ENCODE measurements at regions not wholly inside any gene's neighbourhood (a gene's known extent, or its start where the extent isn't known, plus 50 kb on each side); places are given as distances from the start of the nearest gene placed in this dataset.

GRCh38 chr21:43364261-43364510 is 62.7 kb downstream of the SIK1 start:
- no peaks in the 10 kb centered on the region for H3K9me3 ChIP-seq (ENCODE audit: insufficient read depth in 2 of 2, low read depth in 1 of 2, low read length in 1 of 2)

More at GRCh38 chr21:43364261-43364510, 62.7 kb downstream of the SIK1 start:
- H3K23ac ChIP-seq (ENCODE audit: insufficient read length): no peak overlapping the region
- H2BK12ac ChIP-seq (ENCODE audit: low read depth, low read length): no peak overlapping the region
- TF ChIP-seq CTBP2 (IDR thresholded peaks at IDR 0.05; ENCODE audit: borderline replicate concordance, insufficient read depth, insufficient read length, low read length) (no peak), RAD21 (IDR thresholded peaks at IDR 0.05 in 1 of 2, conservative IDR thresholded peaks at IDR 0.05 in 1 of 2; ENCODE audit: low read depth in 2 of 2, low read length in 2 of 2) (no peak), KDM5A (IDR thresholded peaks at IDR 0.05; ENCODE audit: low read length) (no peak), SIX5 (IDR thresholded peaks at IDR 0.05; ENCODE audit: low read depth, low read length) (no peak), JUN (IDR thresholded peaks at IDR 0.05; ENCODE audit: low read depth, low read length) (no peak), ZNF274 (IDR thresholded peaks at IDR 0.05; ENCODE audit: borderline replicate concordance, extremely low read depth, low read length) (no peak), BCL11A (IDR thresholded peaks at IDR 0.05; ENCODE audit: low read depth in 2 of 2, low read length in 2 of 2) (no peak)
- no peak overlapping the region for H2BK5ac ChIP-seq (ENCODE audit: low read depth, low read length)
- H2BK20ac ChIP-seq (ENCODE audit: low read length): no peak overlapping the region
- no peaks in the 10 kb centered on the region for H3K79me1 ChIP-seq (ENCODE audit: low read depth, low read length)
- no peak overlapping the region for H2AK5ac ChIP-seq (ENCODE audit: low read depth, low read length)
- H3K4ac ChIP-seq (replicated peaks; ENCODE audit: insufficient read length, low read depth, low read length): no peak overlapping the region
- H2AFZ ChIP-seq (ENCODE audit: low read length): no peak overlapping the region
- H4K5ac ChIP-seq (ENCODE audit: insufficient read length, low read depth, low read length): no peak overlapping the region
- FAIRE-seq (no peak), DNase-seq (ENCODE audit: low read depth in 1 of 2, low spot score in 2 of 2) (no peak)
- no peak overlapping the region for H2BK120ac ChIP-seq (replicated peaks; ENCODE audit: low read depth, low read length)
- H2BK15ac ChIP-seq (ENCODE audit: low read length): no peak overlapping the region
- 91% methylated on average over 6 of the region's 7 CpGs; no CpG with 5 or more reads in 1 of the 2 experiments for WGBS, 2 experiments (ENCODE audit: extremely low coverage in 1 of 2, insufficient coverage in 1 of 2, insufficient read length in 1 of 2, insufficient replicate concordance in 2 of 2, low coverage in 1 of 2, low lambda C conversion rate in 2 of 2, missing lambda C conversion rate in 1 of 2)
- H3K56ac ChIP-seq (replicated peaks; ENCODE audit: insufficient read length, low read depth, low read length): no peak overlapping the region
- peaks cover 3% of the 10 kb centered on the region; the same call in 1 of the 2 replicates for H3K23me2 ChIP-seq (ENCODE audit: low read depth, low read length)
- H4K20me1 ChIP-seq (replicated peaks in 1 of 2; ENCODE audit: control insufficient read depth in 1 of 2, insufficient read depth in 2 of 2, low read length in 2 of 2): peaks cover 0 to 3% of the 10 kb centered on the region in 2 experiments
- H3K18ac ChIP-seq (ENCODE audit: extremely low read depth, low read length): no peak overlapping the region
- no peaks in the 10 kb centered on the region for H3K79me2 ChIP-seq (ENCODE audit: control insufficient read depth in 1 of 2, insufficient read depth in 2 of 2, low read length in 2 of 2)
- H3K27ac ChIP-seq (ENCODE audit: low read depth, low read length): no peak overlapping the region
- H4K91ac ChIP-seq (replicated peaks; ENCODE audit: insufficient read length, low read length): no peak overlapping the region
- H3K9ac ChIP-seq (replicated peaks in 1 of 4; ENCODE audit: extremely low read depth in 1 of 4, low read depth in 3 of 4, low read length in 3 of 4): no peak overlapping the region
- H4K8ac ChIP-seq (ENCODE audit: extremely low read depth, insufficient read depth, low read length): no peak overlapping the region
- no peaks in the 10 kb centered on the region; a peak in 1 of 7 replicates for H3K27me3 ChIP-seq (replicated peaks in 1 of 4; ENCODE audit: control insufficient read depth in 3 of 4, extremely low read depth in 1 of 4, insufficient read depth in 3 of 4, low read length in 3 of 4)
- ChIA-PET CTCF (ENCODE audit: partially characterized antibody) (interaction anchor here (1.5 to 1.7 kb wide), 2 partner anchors 63 to 172 kb away, joined by 3 read pairs; no protein-coding TSS in a partner anchor), POLR2A (ENCODE audit: partially characterized antibody) (no interaction called here)
- H3K4me1 ChIP-seq (replicated peaks in 1 of 4; ENCODE audit: control insufficient read depth in 3 of 4, insufficient read depth in 4 of 4, low read length in 3 of 4): peaks cover 0 to 7% (median 4%) of the 10 kb centered on the region in 4 experiments; a peak in 3 of 7 replicates
- no peak overlapping the region for H3K4me3 ChIP-seq (ENCODE audit: extremely low read depth in 1 of 4, insufficient read depth in 2 of 4, low read depth in 3 of 4, low read length in 4 of 4)
- no peaks in the 10 kb centered on the region for H3K36me3 ChIP-seq (ENCODE audit: control insufficient read depth in 2 of 4, insufficient read depth in 4 of 4, low read length in 3 of 4)
- no peak overlapping the region for H3K4me2 ChIP-seq (ENCODE audit: insufficient read depth in 1 of 2, low read depth in 2 of 2, low read length in 2 of 2)
- H3K14ac ChIP-seq (ENCODE audit: insufficient read length): no peak overlapping the region

All from H1 (cell line).